Esophagus muscularis mucosa (tissue), 4 donors: ENCODE measurements at regions not wholly inside any gene's neighbourhood (a gene's known extent, or its start where the extent isn't known, plus 50 kb on each side); places are given as distances from the start of the nearest gene placed in this dataset.

Experiments
- DNase-seq: peaks from one replicate; pipeline ENCODE4 v3.0.0-alpha.2; 2017; ENCODE audit errors: extremely low spot score
- H3K27ac ChIP-seq, 4 donors: fragments of 200-600 bp; sonication (generic); replicated peaks in 1 of 4; 1 replicate in 3 of 4; 2 replicates in 1 of 4; pipeline ENCODE4 v1.5.1; 2016 to 2019; ENCODE audit warnings: mild to moderate bottlenecking in 1 of 4
- H3K27me3 ChIP-seq, 4 donors: fragments of 200-600 bp; sonication (generic); one replicate each; pipeline versions ENCODE4 v1.5.1 to v1.6.0; 2016 to 2019
- H3K36me3 ChIP-seq, 4 donors: fragments of 200-600 bp; sonication (generic); one replicate each; pipeline ENCODE4 v1.5.1; 2016 to 2019
- H3K4me1 ChIP-seq, 4 donors: fragments of 200-600 bp; sonication (generic); one replicate each; pipeline ENCODE4 v1.5.1; 2016 to 2019
- H3K4me3 ChIP-seq, 4 donors: fragments of 200-600 bp; sonication (generic); 1 replicate in 2 of 4; 2 replicates in 2 of 4; pipeline ENCODE4 v1.5.1; 2016 to 2019; ENCODE audit warnings: mild to moderate bottlenecking in 4 of 4, moderate library complexity in 1 of 4
- H3K9me3 ChIP-seq, 4 donors: fragments of 200-600 bp; sonication (generic); 1 replicate in 3 of 4; 2 replicates in 1 of 4; pipeline ENCODE4 v1.5.1; 2016 to 2019
- EP300 ChIP-seq: sonication (generic); formaldehyde crosslinking; IDR thresholded peaks from one replicate; pipeline ENCODE4 v1.6.1; 2017; ENCODE audit warnings: antibody characterized with exemption
- POLR2A ChIP-seq: fragments of 450-650 bp; IDR thresholded peaks from one replicate; pipeline ENCODE4 v1.6.1; 2017; ENCODE audit warnings: antibody characterized with exemption, moderate library complexity, mild to moderate bottlenecking, low read depth
- POLR2AphosphoS5 ChIP-seq, 2 donors: sonication (generic); formaldehyde crosslinking; IDR thresholded peaks; one replicate each; pipeline ENCODE4 v1.6.1; 2017; ENCODE audit warnings: antibody characterized with exemption in 2 of 2
- WGBS: methylation state at CpG from one replicate; pipeline ENCODE4 v1.1.5; 2018; 5-methylcytosine and 5-hydroxymethylcytosine counted together
- intact Hi-C: fragments of 100-400 bp; cut with DNase I; formaldehyde crosslinking; loops from one replicate; pipeline ENCODE4 v1.15.1; 2023
- TF ChIP-seq, protein P1 (sequence below), 3 experiments: fragments of 200-600 bp in 2 of 3; fragments of 450-650 bp in 1 of 3; sonication (generic) in 2 of 3; IDR thresholded peaks; one replicate each; pipeline ENCODE4 v1.5.1; 2017 to 2019; ENCODE audit warnings: antibody characterized with exemption in 3 of 3, mild to moderate bottlenecking in 2 of 3, moderate library complexity in 1 of 3

DNA sequence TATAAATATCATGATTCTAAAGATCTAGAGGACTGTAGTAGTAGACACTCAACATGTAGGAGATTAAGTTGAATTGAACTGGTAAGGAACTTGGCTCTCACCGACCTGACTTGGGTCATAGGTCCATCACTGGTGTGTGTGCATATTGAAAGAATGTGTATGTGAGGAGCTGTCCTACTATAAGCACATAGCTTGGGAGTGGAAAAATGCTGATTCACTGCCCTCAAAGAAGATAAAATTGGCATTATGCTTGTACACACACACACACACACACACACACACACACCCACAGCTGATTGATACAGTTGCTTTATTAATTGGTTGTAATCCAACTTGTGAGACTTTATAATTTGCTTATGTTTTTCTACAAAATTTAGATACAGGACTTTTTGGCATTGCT, 411.0 kb upstream of the NR2F2 start:
- Histone ChIP-seq H3K27me3 (no peaks in the 10 kb centered on the region), H3K36me3 (no peaks in the 10 kb centered on the region), H3K4me1 (no peaks in the 10 kb centered on the region), H3K4me3 (no peak overlapping the region), H3K9me3 (no peaks in the 10 kb centered on the region), H3K27ac (no peak overlapping the region)
- TF ChIP-seq POLR2A, result no peak
- TF ChIP-seq, protein P1, sequence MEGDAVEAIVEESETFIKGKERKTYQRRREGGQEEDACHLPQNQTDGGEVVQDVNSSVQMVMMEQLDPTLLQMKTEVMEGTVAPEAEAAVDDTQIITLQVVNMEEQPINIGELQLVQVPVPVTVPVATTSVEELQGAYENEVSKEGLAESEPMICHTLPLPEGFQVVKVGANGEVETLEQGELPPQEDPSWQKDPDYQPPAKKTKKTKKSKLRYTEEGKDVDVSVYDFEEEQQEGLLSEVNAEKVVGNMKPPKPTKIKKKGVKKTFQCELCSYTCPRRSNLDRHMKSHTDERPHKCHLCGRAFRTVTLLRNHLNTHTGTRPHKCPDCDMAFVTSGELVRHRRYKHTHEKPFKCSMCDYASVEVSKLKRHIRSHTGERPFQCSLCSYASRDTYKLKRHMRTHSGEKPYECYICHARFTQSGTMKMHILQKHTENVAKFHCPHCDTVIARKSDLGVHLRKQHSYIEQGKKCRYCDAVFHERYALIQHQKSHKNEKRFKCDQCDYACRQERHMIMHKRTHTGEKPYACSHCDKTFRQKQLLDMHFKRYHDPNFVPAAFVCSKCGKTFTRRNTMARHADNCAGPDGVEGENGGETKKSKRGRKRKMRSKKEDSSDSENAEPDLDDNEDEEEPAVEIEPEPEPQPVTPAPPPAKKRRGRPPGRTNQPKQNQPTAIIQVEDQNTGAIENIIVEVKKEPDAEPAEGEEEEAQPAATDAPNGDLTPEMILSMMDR (IDR thresholded peaks at IDR 0.05), result no peak
- TF ChIP-seq POLR2AphosphoS5 (IDR thresholded peaks at IDR 0.05), result no peak
- no peak for TF ChIP-seq EP300
- intact Hi-C loops, result loop anchor here (10.0 kb wide), 1 partner anchor 75 kb away; no protein-coding TSS in a partner anchor
- 35% methylated on average over 1 of the region's 1 CpG for WGBS
- no peak for DNase-seq

DNA sequence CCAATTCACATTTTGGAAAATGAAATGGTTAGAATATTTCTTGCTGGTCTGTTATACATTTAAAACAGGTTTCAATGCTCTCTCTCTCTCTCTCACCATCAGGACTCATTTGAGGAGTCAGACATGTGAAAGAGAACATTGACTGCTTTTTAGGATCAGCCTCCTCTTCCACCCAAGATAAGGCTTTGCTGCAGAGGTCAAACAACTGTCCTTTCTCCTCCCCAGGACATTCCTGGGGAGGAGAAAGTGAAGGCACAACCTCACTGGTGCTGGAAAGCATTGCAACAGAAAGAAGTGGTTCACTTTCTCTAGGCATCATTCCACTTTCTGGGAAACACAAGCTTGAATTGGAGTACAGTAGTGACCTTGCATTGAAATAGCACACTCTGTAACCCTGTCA, 409.1 kb upstream of the NR2F2 start:
- Histone ChIP-seq H3K4me3 (no peak overlapping the region), H3K27ac (no peak overlapping the region), H3K36me3 (no peaks in the 10 kb centered on the region), H3K27me3 (no peaks in the 10 kb centered on the region), H3K9me3 (no peaks in the 10 kb centered on the region), H3K4me1 (no peaks in the 10 kb centered on the region)
- no peak for TF ChIP-seq EP300
- TF ChIP-seq, protein P1 (IDR thresholded peaks at IDR 0.05), result no peak
- no peak for TF ChIP-seq POLR2AphosphoS5 (IDR thresholded peaks at IDR 0.05)
- TF ChIP-seq POLR2A, result no peak
- no peak for DNase-seq
- intact Hi-C loops, result no loop called here

DNA sequence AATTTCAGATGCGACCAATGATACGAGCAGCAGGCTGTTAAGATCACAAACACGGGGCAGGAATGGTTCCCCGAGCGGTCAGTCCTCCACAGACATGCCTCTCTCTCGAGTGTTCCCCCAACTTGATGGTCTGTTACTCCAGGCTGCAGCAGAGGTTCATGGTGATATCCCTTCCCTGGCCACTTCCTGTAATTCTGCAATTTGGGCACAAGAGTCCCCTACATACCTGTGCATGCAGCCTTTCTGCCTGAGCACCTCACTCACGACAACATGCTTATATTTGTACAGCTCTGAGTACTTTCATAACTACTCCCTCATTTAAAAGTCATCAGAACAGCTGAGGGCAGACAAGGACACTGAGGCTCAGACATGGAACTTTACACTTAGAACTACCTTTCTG, 408.1 kb upstream of the NR2F2 start:
- no peak overlapping the region for H3K4me3 ChIP-seq
- H3K9me3 ChIP-seq, result no peaks in the 10 kb centered on the region
- no peaks in the 10 kb centered on the region for H3K4me1 ChIP-seq
- H3K27ac ChIP-seq, result no peak overlapping the region
- no peak for TF ChIP-seq POLR2AphosphoS5 (IDR thresholded peaks at IDR 0.05)
- DNase-seq, result no peak
- 87% methylated on average over 7 of the region's 7 CpGs for WGBS
- H3K36me3 ChIP-seq, result no peaks in the 10 kb centered on the region
- H3K27me3 ChIP-seq, result no peaks in the 10 kb centered on the region
- intact Hi-C loops, result no loop called here

DNA sequence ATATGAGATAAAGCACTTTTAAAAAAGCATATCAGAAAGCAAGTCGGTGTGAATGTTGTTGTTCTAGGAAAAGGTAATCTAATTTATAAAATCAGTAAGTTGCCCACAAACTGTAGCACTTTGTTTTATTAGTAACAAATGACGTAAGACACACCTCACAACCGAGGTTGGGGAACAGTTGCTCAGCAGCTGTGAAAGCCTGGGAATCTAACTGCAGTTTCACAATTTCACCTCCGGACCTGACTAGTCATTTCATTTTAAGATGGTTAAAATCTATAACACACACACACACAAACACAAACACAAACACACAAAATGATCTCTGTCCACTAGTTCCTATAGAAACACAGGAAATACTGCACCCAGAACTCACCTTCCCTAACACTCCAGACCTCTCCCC, 406.7 kb upstream of the NR2F2 start:
- 78% methylated on average over 4 of the region's 4 CpGs for WGBS
- TF ChIP-seq, protein P1 (IDR thresholded peaks at IDR 0.05), result no peak
- TF ChIP-seq EP300, result no peak
- no peak for TF ChIP-seq POLR2AphosphoS5 (IDR thresholded peaks at IDR 0.05)
- TF ChIP-seq POLR2A, result no peak
- intact Hi-C loops, result no loop called here
- Histone ChIP-seq H3K36me3 (no peaks in the 10 kb centered on the region), H3K4me1 (peaks cover 0 to 9% (median 2%) of the 10 kb centered on the region in 4 donors), H3K4me3 (no peak overlapping the region), H3K9me3 (no peaks in the 10 kb centered on the region), H3K27me3 (no peaks in the 10 kb centered on the region), H3K27ac (no peak overlapping the region)
- DNase-seq, result no peak

DNA sequence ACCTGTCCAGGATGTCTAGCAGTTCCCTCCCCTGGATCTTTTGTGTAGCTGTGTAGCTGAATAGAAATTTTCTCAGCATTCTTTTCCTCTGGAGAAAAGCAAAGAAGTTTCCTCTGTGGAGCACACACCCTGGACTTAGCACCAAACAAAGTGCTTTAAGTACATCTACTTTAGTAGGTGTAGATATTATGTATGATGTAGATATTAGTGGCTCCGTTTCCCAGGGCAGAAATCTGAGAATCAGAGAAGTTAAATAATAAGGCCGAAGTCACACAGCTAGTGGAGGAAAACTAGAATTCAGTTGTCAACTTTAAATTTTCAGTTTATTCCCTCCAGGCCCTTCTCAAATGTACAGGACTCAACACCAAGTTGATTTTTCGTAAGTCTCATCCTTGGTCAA, 401.7 kb upstream of the NR2F2 start:
- WGBS, result 85% methylated on average over 3 of the region's 3 CpGs
- Histone ChIP-seq H3K4me3 (no peak overlapping the region), H3K36me3 (no peaks in the 10 kb centered on the region), H3K9me3 (no peaks in the 10 kb centered on the region), H3K4me1 (peaks cover 0 to 11% (median 5%) of the 10 kb centered on the region in 4 donors), H3K27me3 (no peaks in the 10 kb centered on the region), H3K27ac (no peak overlapping the region)
- no peak for DNase-seq
- intact Hi-C loops, result no loop called here
- TF ChIP-seq POLR2A (no peak), EP300 (no peak), POLR2AphosphoS5 (IDR thresholded peaks at IDR 0.05) (no peak)
- TF ChIP-seq, protein P1 (IDR thresholded peaks at IDR 0.05), result no peak
